Panc1 (cell line): ENCODE measurements at regions not wholly inside any gene's neighbourhood (a gene's known extent, or its start where the extent isn't known, plus 50 kb on each side); places are given as distances from the start of the nearest gene placed in this dataset.

Experiments used
- ATAC-seq: fragments of 200-7000 bp; cut with Tn5 transposase; 2 replicates; pipeline ENCODE4 v1.9.1; 2020; ENCODE audit warnings: mild to moderate bottlenecking, moderate library complexity
- BruUV-seq: library from RNA; stranded (reverse); fragments of 400-500 nt; replicated peaks from 2 replicates; lab custom pipeline; 2021; lab: Mats Ljungman, UMichigan
- CTCF ChIA-PET: fragments of 300-600 bp; sonication (Branson Sonifier 250); formaldehyde crosslinking; loops from one replicate; lab custom pipeline; 2022; ENCODE audit warnings: antibody characterized with exemption; lab: Charles Lee
- POLR2A ChIA-PET: fragments of 300-600 bp; sonication (Branson Sonifier 250); formaldehyde crosslinking; loops from one replicate; lab custom pipeline; 2022; ENCODE audit warnings: antibody characterized with exemption; lab: Charles Lee
- DNase-seq: peaks from one replicate; pipeline ENCODE4 v3.0.0-alpha.2; 2010; ENCODE audit warnings: low read depth, low spot score
- H3K27ac ChIP-seq: 2 replicates; pipeline ENCODE4 v1.5.1; 2011; ENCODE audit warnings: mild to moderate bottlenecking, low read length, inconsistent platforms
- H3K27me3 ChIP-seq: fragments of 200-500 bp; sonication (Bioruptor generic); 2 replicates; pipeline ENCODE4 v1.6.0; 2014; ENCODE audit warnings: low read length, inconsistent platforms; ENCODE audit not compliant: control insufficient read depth, insufficient read depth
- H3K36me3 ChIP-seq: fragments of 200-500 bp; sonication (Bioruptor generic); 2 replicates; pipeline ENCODE4 v1.5.1; 2014; ENCODE audit warnings: inconsistent platforms, mild to moderate bottlenecking, low read length, moderate library complexity; ENCODE audit not compliant: control insufficient read depth, insufficient read depth
- H3K4me1 ChIP-seq: 2 replicates; pipeline ENCODE4 v1.5.1; 2011; ENCODE audit warnings: inconsistent platforms, mild to moderate bottlenecking, low read length, moderate library complexity; ENCODE audit not compliant: control insufficient read depth, insufficient read depth
- H3K4me3 ChIP-seq, 2 experiments: 2 replicates each; pipeline ENCODE4 v1.5.1; 2011 to 2012; ENCODE audit warnings: low read depth in 2 of 2, low read length in 2 of 2, mild to moderate bottlenecking in 2 of 2, inconsistent platforms in 1 of 2, moderate library complexity in 1 of 2
- H3K9me3 ChIP-seq: fragments of 200-500 bp; sonication (Bioruptor generic); 2 replicates; pipeline ENCODE4 v1.5.1; 2014; ENCODE audit warnings: low read depth, mild to moderate bottlenecking, inconsistent platforms, low read length, moderate library complexity; ENCODE audit not compliant: control insufficient read depth, insufficient read depth
- POLR2AphosphoS5 ChIP-seq: IDR thresholded peaks from 2 replicates; pipeline ENCODE4 v1.6.1; 2012; ENCODE audit warnings: mild to moderate bottlenecking, low read depth, low read length, moderate library complexity
- SIN3A ChIP-seq: IDR thresholded peaks from 2 replicates; pipeline ENCODE4 v1.6.1; 2012; ENCODE audit warnings: low read depth, mild to moderate bottlenecking, low read length, moderate library complexity, borderline replicate concordance; ENCODE audit not compliant: insufficient read depth
- TCF7L2 ChIP-seq: IDR thresholded peaks from 2 replicates; pipeline ENCODE4 v1.6.1; 2011; ENCODE audit warnings: mild to moderate bottlenecking, low read depth, low read length, inconsistent platforms
- in situ Hi-C: cut with HindIII; loops from 2 replicates; pipeline ENCODE4 v1.10.0; 2016; ENCODE audit warnings: low sequenced_read_pairs, low pct_unique_long_range_greater_than_20kb
- intact Hi-C: fragments of 100-400 bp; cut with micrococcal nuclease; formaldehyde crosslinking; loops from one replicate; pipeline ENCODE4 v1.10.0; 2022; ENCODE audit not compliant: unreplicated experiment
- TF ChIP-seq, protein P1 (sequence below), 2 experiments: IDR thresholded peaks; 2 replicates each; pipeline ENCODE4 v1.6.1; 2011 to 2012; ENCODE audit warnings: low read depth in 2 of 2, control low read depth in 1 of 2, low read length in 1 of 2, mild to moderate bottlenecking in 1 of 2, moderate library complexity in 1 of 2; ENCODE audit not compliant: insufficient read depth in 1 of 2
- TF ChIP-seq, protein P2 (sequence below): fragments of 450-650 bp; IDR thresholded peaks from 2 replicates; pipeline ENCODE4 v1.5.1; 2017; ENCODE audit warnings: mild to moderate bottlenecking

DNA sequence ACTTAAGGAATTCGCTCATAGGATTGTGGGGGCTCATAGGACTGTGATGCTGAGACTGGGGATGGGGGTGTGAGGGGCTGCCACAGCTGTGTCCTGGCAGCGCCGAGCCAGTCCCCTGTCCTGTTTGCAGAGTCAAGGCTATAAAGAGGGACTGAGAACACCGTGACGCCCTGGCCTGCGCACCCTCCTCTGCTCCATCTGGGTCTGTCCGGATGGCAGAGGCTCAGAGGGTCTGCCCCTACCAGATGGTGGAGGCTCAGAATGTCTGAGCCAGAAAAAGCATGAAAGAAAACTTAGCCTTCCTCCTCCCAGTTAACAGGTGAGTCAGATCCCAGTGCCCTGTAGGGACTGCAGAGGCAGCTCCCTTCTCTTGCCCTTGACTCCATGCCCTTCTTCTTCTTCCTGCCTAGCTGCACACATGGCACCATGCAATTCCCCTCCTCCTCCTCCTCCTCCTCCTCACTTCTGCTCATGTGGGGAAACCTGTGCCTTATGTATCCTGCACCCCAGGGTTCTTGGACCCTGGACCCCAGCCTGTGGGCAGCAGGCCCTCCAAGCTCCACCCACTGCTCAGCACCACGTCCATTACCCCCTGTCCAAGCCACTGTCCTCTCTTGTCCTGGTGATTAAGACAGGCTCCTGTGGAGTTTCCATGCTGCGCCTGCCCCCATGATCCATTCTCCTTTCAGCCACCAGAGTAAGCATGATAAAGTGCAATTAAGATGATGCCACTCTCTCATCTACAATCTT lies 410.0 kb upstream of the SULF2 start:
- CTCF ChIA-PET, result no interaction called here
- in situ Hi-C loops, result no loop called here

DNA sequence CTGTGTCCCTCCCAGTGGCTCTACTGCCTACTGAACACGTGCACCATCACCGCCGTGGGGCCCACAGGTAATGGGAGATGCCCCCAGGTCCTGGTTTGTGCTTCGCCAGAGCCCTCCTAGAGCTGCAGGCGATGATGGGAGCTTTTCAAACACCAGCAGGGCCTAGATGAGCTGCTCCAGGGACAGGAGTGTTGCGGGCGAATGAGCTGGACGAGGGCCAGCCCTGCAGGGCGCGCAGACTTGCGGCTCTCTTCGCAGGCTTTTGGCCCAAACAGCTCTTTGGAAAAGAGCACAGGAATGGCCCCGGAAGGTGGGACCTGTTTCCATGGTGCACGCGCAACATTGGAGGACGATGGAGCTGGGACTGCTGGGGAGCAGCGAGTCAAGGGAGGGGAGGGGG lies 409.3 kb upstream of the SULF2 start:
- in situ Hi-C loops (no loop called here), intact Hi-C loops (no loop called here)
- CTCF ChIA-PET, result no interaction called here
- H3K4me3 ChIP-seq, result no peak overlapping the region
- no peaks in the 10 kb centered on the region for H3K4me1 ChIP-seq
- no peaks in the 10 kb centered on the region for H3K9me3 ChIP-seq
- DNase-seq (no peak), ATAC-seq (no peak)
- no peak overlapping the region for H3K27ac ChIP-seq
- POLR2A ChIA-PET, result no interaction called here
- BruUV-seq, result no TSS peak
- no peaks in the 10 kb centered on the region for H3K36me3 ChIP-seq
- TF ChIP-seq, protein P1, sequence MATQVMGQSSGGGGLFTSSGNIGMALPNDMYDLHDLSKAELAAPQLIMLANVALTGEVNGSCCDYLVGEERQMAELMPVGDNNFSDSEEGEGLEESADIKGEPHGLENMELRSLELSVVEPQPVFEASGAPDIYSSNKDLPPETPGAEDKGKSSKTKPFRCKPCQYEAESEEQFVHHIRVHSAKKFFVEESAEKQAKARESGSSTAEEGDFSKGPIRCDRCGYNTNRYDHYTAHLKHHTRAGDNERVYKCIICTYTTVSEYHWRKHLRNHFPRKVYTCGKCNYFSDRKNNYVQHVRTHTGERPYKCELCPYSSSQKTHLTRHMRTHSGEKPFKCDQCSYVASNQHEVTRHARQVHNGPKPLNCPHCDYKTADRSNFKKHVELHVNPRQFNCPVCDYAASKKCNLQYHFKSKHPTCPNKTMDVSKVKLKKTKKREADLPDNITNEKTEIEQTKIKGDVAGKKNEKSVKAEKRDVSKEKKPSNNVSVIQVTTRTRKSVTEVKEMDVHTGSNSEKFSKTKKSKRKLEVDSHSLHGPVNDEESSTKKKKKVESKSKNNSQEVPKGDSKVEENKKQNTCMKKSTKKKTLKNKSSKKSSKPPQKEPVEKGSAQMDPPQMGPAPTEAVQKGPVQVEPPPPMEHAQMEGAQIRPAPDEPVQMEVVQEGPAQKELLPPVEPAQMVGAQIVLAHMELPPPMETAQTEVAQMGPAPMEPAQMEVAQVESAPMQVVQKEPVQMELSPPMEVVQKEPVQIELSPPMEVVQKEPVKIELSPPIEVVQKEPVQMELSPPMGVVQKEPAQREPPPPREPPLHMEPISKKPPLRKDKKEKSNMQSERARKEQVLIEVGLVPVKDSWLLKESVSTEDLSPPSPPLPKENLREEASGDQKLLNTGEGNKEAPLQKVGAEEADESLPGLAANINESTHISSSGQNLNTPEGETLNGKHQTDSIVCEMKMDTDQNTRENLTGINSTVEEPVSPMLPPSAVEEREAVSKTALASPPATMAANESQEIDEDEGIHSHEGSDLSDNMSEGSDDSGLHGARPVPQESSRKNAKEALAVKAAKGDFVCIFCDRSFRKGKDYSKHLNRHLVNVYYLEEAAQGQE (IDR thresholded peaks at IDR 0.05; ENCODE audit: insufficient read depth in 1 of 2, low read depth in 2 of 2, low read length in 1 of 2), result no peak
- TF ChIP-seq, protein P2, sequence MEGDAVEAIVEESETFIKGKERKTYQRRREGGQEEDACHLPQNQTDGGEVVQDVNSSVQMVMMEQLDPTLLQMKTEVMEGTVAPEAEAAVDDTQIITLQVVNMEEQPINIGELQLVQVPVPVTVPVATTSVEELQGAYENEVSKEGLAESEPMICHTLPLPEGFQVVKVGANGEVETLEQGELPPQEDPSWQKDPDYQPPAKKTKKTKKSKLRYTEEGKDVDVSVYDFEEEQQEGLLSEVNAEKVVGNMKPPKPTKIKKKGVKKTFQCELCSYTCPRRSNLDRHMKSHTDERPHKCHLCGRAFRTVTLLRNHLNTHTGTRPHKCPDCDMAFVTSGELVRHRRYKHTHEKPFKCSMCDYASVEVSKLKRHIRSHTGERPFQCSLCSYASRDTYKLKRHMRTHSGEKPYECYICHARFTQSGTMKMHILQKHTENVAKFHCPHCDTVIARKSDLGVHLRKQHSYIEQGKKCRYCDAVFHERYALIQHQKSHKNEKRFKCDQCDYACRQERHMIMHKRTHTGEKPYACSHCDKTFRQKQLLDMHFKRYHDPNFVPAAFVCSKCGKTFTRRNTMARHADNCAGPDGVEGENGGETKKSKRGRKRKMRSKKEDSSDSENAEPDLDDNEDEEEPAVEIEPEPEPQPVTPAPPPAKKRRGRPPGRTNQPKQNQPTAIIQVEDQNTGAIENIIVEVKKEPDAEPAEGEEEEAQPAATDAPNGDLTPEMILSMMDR, result no peak
- no peak for TF ChIP-seq TCF7L2
- TF ChIP-seq POLR2AphosphoS5, result no peak
- no peak for TF ChIP-seq SIN3A
- H3K27me3 ChIP-seq, result no peaks in the 10 kb centered on the region

More for the DNA sequence above, 410.0 kb upstream of the SULF2 start:
- TF ChIP-seq, protein P2, result no peak
- TF ChIP-seq SIN3A (no peak), TCF7L2 (no peak), POLR2AphosphoS5 (no peak)
- TF ChIP-seq, protein P1 (IDR thresholded peaks at IDR 0.05; ENCODE audit: insufficient read depth in 1 of 2, low read depth in 2 of 2, low read length in 1 of 2), result no peak
- Histone ChIP-seq H3K27me3 (no peaks in the 10 kb centered on the region), H3K36me3 (no peaks in the 10 kb centered on the region), H3K27ac (no peak overlapping the region), H3K9me3 (no peaks in the 10 kb centered on the region), H3K4me1 (no peaks in the 10 kb centered on the region), H3K4me3 (no peak overlapping the region)
- BruUV-seq, result no TSS peak
- ATAC-seq (no peak), DNase-seq (no peak)
- intact Hi-C loops, result no loop called here
- POLR2A ChIA-PET, result no interaction called here
